Skeletal muscle tissue (tissue), 3 donors: ENCODE measurements at regions not wholly inside any gene's neighbourhood (a gene's known extent, or its start where the extent isn't known, plus 50 kb on each side); places are given as distances from the start of the nearest gene placed in this dataset.
"Not testable (repeated sequence)": the region's sequence is repeated elsewhere in the genome, so short reads cannot be mapped to it uniquely, and the experiment has no call there.

ENCODE experiments used
- H3K27ac ChIP-seq: one replicate; pipeline ENCODE4 v1.7.0; 2013; ENCODE audit warnings: mild to moderate bottlenecking, low read depth, low read length, inconsistent platforms
- H3K27me3 ChIP-seq, 3 donors: one replicate each; pipeline ENCODE4 v1.7.0; 2013; ENCODE audit warnings: low read length in 3 of 3; ENCODE audit not compliant: control insufficient read depth in 3 of 3, insufficient read depth in 3 of 3
- H3K36me3 ChIP-seq, 3 donors: one replicate each; pipeline ENCODE4 v1.7.0; 2013; ENCODE audit warnings: low read length in 3 of 3; ENCODE audit not compliant: control insufficient read depth in 3 of 3, insufficient read depth in 3 of 3
- H3K4me1 ChIP-seq, 3 donors: one replicate each; pipeline ENCODE4 v1.7.0; 2013; ENCODE audit warnings: low read length in 3 of 3, mild to moderate bottlenecking in 3 of 3; ENCODE audit not compliant: control insufficient read depth in 3 of 3, insufficient read depth in 3 of 3
- H3K4me3 ChIP-seq, 3 donors: one replicate each; pipeline ENCODE4 v1.7.0; 2013; ENCODE audit warnings: low read length in 3 of 3
- H3K9ac ChIP-seq, 3 donors: one replicate each; pipeline ENCODE4 v1.7.0; 2013; ENCODE audit warnings: low read length in 3 of 3, mild to moderate bottlenecking in 3 of 3, moderate library complexity in 2 of 3, low read depth in 1 of 3
- H3K9me3 ChIP-seq, 3 donors: one replicate each; pipeline ENCODE4 v1.7.0; 2013; ENCODE audit warnings: low read length in 3 of 3; ENCODE audit not compliant: control insufficient read depth in 3 of 3
- donor health status: Osteomylitis.

DNA sequence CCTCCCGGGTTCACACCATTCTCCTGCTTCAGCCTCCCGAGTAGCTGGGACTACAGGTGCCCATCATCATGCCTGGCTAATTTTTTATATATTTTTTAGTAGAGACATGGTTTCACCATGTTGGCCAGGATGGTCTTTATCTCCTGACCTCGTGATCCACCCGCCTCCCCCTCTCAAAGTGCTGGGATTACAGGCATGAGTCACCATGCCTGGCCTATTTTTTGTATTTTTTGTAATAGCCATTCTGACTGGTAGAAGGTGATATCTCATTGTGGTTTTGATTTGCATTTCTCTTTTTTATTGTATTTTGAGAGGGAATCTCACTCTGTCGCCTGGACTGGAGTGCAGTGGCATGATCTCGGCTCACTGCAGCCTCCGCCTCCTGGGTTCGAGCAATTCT, 139.6 kb upstream of the TNPO1 start:
- not testable (repeated sequence) for H3K9ac ChIP-seq, H3K36me3 ChIP-seq, H3K27me3 ChIP-seq, H3K27ac ChIP-seq, H3K9me3 ChIP-seq, H3K4me3 ChIP-seq, H3K4me1 ChIP-seq

- no peak overlapping the region for H3K4me3 ChIP-seq
- H3K4me1 ChIP-seq, result no peaks in the 10 kb centered on the region
- H3K27ac ChIP-seq, result no peak overlapping the region
- no peak overlapping the region for H3K9ac ChIP-seq
- H3K27me3 ChIP-seq, result no peaks in the 10 kb centered on the region
- no peaks in the 10 kb centered on the region for H3K36me3 ChIP-seq
- H3K9me3 ChIP-seq, result no peaks in the 10 kb centered on the region
Observed at GRCh38 chr5:72673623-72674022, 142.8 kb upstream of the TNPO1 start.

- H3K4me3 ChIP-seq, result no peak overlapping the region
- H3K9ac ChIP-seq, result no peak overlapping the region
- no peaks in the 10 kb centered on the region for H3K9me3 ChIP-seq
- no peaks in the 10 kb centered on the region for H3K36me3 ChIP-seq
- H3K4me1 ChIP-seq, result no peaks in the 10 kb centered on the region
- H3K27me3 ChIP-seq, result no peaks in the 10 kb centered on the region
- H3K27ac ChIP-seq, result no peak overlapping the region
Observed at GRCh38 chr5:72673180-72673579, 143.3 kb upstream of the TNPO1 start.

- Histone ChIP-seq H3K4me1 (peaks cover under 1 to 6% (median 3%) of the 10 kb centered on the region in 3 donors), H3K36me3 (no peaks in the 10 kb centered on the region), H3K4me3 (no peak overlapping the region), H3K27me3 (no peaks in the 10 kb centered on the region), H3K9ac (no peak overlapping the region), H3K9me3 (no peaks in the 10 kb centered on the region), H3K27ac (no peak overlapping the region)
Observed at GRCh38 chr5:72667708-72668107, 148.8 kb upstream of the TNPO1 start.

DNA sequence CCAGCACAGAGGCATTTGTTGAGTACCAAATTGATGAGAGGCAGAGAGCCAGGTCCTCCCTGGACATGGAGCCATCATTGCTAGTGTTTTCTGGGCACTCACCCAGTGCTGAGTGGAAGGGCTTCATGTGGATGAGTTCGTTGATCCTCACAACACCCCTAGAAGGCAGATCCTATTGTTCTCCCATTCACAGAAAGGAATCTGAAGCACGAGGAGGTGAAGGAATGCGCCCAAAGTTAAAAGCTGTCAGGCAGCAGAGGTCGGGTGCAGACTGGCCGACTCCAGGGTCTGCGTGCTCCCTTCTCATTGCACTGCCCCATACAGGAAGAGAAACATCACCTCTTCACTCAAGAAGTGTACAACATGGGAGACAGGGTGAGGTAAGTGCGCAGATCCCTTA, 153.5 kb upstream of the TNPO1 start:
- Histone ChIP-seq H3K9me3 (no peaks in the 10 kb centered on the region), H3K27ac (no peak overlapping the region), H3K9ac (no peak overlapping the region), H3K4me3 (no peak overlapping the region), H3K27me3 (no peaks in the 10 kb centered on the region), H3K4me1 (peaks cover 15 to 30% (median 28%) of the 10 kb centered on the region in 3 donors), H3K36me3 (no peaks in the 10 kb centered on the region)

GRCh38 chr5:72662305-72662704, 154.2 kb upstream of the TNPO1 start:
- Histone ChIP-seq H3K27me3 (no peaks in the 10 kb centered on the region), H3K27ac (no peak overlapping the region), H3K4me1 (peaks cover 15 to 30% (median 28%) of the 10 kb centered on the region in 3 donors), H3K9ac (no peak overlapping the region), H3K4me3 (no peak overlapping the region), H3K36me3 (no peaks in the 10 kb centered on the region), H3K9me3 (no peaks in the 10 kb centered on the region)

DNA sequence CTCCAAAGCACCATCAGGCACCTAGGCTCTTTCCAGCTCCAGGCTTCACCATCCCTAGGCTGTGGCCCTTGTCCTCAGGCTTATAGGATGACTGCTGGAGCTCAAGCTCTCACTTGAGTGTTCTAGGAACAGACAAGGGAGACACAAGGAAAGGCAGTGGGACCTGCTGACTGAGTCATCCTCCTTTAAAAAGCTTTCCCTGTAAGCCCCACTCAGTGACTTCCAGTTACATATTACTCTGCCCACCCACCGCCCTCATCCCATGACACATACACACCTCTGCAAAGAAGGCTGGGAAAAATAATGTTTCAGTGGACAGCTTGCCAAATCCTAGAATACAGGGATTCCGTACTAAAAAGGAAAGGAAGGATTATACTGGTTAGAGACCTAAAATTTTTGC, 154.2 kb upstream of the ZNF366 start:
- H3K4me3 ChIP-seq, result no peak overlapping the region

DNA sequence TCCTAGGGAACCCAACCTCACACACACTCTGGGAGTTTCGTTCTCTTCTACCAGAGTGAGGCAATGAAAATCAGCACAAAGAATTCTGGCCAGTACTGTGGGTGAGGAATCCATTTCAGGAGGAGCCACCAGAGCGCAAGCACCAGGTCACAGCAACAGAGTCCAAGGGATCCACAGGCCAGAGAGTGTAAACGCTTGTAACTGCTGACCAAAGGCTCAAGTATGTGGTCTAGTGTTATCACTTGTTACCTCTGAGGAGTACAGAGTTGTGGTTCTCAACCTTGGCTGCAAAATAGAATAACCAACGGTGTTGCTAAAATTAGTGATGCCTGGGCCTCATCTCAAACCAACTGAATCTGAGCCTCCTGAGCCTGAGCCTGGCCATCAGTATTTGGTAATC, 152.5 kb upstream of the ZNF366 start:
- no peak overlapping the region for H3K4me3 ChIP-seq
- H3K9me3 ChIP-seq, result no peaks in the 10 kb centered on the region
- no peaks in the 10 kb centered on the region for H3K27me3 ChIP-seq
- peak overlapping the region; percentile 59 for H3K27ac ChIP-seq
- H3K36me3 ChIP-seq, result no peaks in the 10 kb centered on the region
- peaks cover 15 to 30% (median 28%) of the 10 kb centered on the region in 3 donors for H3K4me1 ChIP-seq
- H3K9ac ChIP-seq, result no peak overlapping the region

More for the DNA sequence above, 154.2 kb upstream of the ZNF366 start:
- no peaks in the 10 kb centered on the region for H3K9me3 ChIP-seq
- no peak overlapping the region for H3K27ac ChIP-seq
- no peaks in the 10 kb centered on the region for H3K27me3 ChIP-seq
- no peaks in the 10 kb centered on the region for H3K36me3 ChIP-seq
- peaks cover 15 to 30% (median 28%) of the 10 kb centered on the region in 3 donors for H3K4me1 ChIP-seq
- H3K9ac ChIP-seq, result no peak overlapping the region

DNA sequence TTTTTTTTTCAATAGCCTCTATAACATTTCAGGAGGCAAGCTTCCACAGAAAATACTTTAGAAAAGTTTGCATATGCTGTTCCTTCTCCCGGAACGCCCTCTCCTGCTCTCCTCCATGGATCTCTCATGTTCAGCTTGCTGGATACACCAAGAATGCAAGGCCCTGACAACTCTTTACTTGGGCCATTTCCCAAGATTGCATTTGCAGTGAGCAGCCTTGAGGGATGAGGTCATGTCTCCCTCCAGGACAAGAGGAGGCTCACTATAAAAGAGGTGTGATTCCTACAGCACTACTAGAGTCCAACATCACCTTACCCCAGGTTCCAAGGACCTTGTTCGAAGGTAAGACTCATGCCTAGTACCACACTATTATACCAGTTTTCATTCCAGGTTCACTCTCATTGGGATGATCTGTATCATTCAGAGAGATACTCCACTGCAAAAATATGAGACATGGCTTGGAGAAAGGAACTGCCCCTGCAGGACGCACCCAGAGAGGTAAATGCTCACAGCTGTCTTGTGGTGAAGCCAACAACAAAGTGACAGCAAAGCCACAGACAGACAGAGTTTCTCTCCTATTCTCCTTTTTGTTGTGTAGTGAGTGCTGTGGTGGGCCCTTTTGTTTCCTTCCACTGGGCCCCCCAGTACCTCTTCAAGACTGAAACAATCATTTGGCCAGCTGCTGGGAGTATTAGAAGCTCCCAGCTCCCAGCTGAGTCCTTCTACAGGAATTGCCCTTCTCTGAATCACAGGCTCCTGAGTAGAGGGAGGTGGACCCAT, 151.7 kb upstream of the ZNF366 start:
- Histone ChIP-seq H3K27me3 (no peaks in the 10 kb centered on the region), H3K4me1 (peaks cover 15 to 30% (median 28%) of the 10 kb centered on the region in 3 donors), H3K27ac (peak overlapping the region; percentile 59), H3K9me3 (no peaks in the 10 kb centered on the region), H3K9ac (no peak overlapping the region), H3K4me3 (no peak overlapping the region), H3K36me3 (no peaks in the 10 kb centered on the region)

- H3K4me1 ChIP-seq, result peaks cover 15 to 28% (median 28%) of the 10 kb centered on the region in 3 donors
- H3K36me3 ChIP-seq, result no peaks in the 10 kb centered on the region
- no peaks in the 10 kb centered on the region for H3K27me3 ChIP-seq
- H3K27ac ChIP-seq, result no peak overlapping the region
- no peak overlapping the region for H3K4me3 ChIP-seq
- H3K9me3 ChIP-seq, result no peaks in the 10 kb centered on the region
- H3K9ac ChIP-seq, result no peak overlapping the region
Observed at GRCh38 chr5:72658161-72658560, 151.0 kb upstream of the ZNF366 start.
